HCT116 (cell line): ENCODE measurements at regions not wholly inside any gene's neighbourhood (a gene's known extent, or its start where the extent isn't known, plus 50 kb on each side); places are given as distances from the start of the nearest gene placed in this dataset.

ENCODE experiments used
- ATAC-seq: fragments of 200-7000 bp; cut with Tn5 transposase; 2 replicates; pipeline ENCODE4 v1.9.1; 2020; ENCODE audit warnings: mild to moderate bottlenecking, moderate library complexity
- BruUV-seq: library from RNA; stranded (reverse); fragments of 400-500 nt; replicated peaks from 2 replicates; lab custom pipeline; 2021; lab: Mats Ljungman, UMichigan
- CTCF ChIA-PET: fragments of 300-600 bp; sonication (Branson Sonifier 250); formaldehyde crosslinking; loops from one replicate; lab custom pipeline; 2021; ENCODE audit warnings: antibody characterized with exemption; lab: Charles Lee
- POLR2A ChIA-PET: fragments of 300-600, 350-600 bp; sonication (Branson Sonifier 250); formaldehyde crosslinking; loops from one replicate; lab custom pipeline; 2021; ENCODE audit warnings: antibody characterized with exemption; lab: Charles Lee
- RAD21 ChIA-PET, 2 experiments: fragments of 300-600 bp; sonication (Branson Sonifier 250); formaldehyde crosslinking; loops; one replicate each; lab custom pipeline; 2023; ENCODE audit warnings: low total read pairs in 2 of 2; ENCODE audit not compliant: uncharacterized antibody in 2 of 2, unreplicated experiment in 2 of 2, low non-redundant PET in 1 of 2; lab: Charles Lee
- DNase-seq: peaks from one replicate; pipeline ENCODE4 v3.0.0-alpha.2; 2010; ENCODE audit warnings: low read depth, low spot score
- H2AFZ ChIP-seq: fragments of 200-600 bp; shearing (Covaris generic), sonication (generic); 2 replicates; pipeline ENCODE4 v1.6.1; 2017; ENCODE audit warnings: low read depth, mixed run types, mixed read lengths, antibody characterized with exemption, low read length; ENCODE audit not compliant: poor library complexity, severe bottlenecking
- H3K27ac ChIP-seq: 2 replicates; pipeline ENCODE4 v1.5.1; 2012; ENCODE audit warnings: low read depth, low read length
- H3K27me3 ChIP-seq: fragments of 200-600 bp; sonication (generic); 2 replicates; pipeline ENCODE4 v1.6.1; 2016; ENCODE audit warnings: mixed run types, low read length, mixed read lengths; ENCODE audit not compliant: insufficient read depth
- H3K36me3 ChIP-seq, 2 experiments: fragments of 200-500 bp in 1 of 2; fragments of 200-600 bp in 1 of 2; sonication (Bioruptor generic) in 1 of 2; sonication (generic) in 1 of 2; 2 replicates each; pipeline versions ENCODE4 v1.5.1 to v1.6.1; 2014 to 2016; ENCODE audit warnings: low read length in 2 of 2, inconsistent platforms in 1 of 2, mixed read lengths in 1 of 2, mixed run types in 1 of 2; ENCODE audit not compliant: insufficient read depth in 2 of 2, control insufficient read depth in 1 of 2
- H3K4me1 ChIP-seq, 2 experiments: fragments of 200-600 bp in 1 of 2; sonication (generic) in 1 of 2; 2 replicates each; pipeline versions ENCODE4 v1.5.1 to v1.6.1; 2012 to 2017; ENCODE audit warnings: low read length in 2 of 2, inconsistent platforms in 1 of 2, mild to moderate bottlenecking in 1 of 2, mixed read lengths in 1 of 2, mixed run types in 1 of 2, moderate library complexity in 1 of 2; ENCODE audit not compliant: insufficient read depth in 2 of 2, control insufficient read depth in 1 of 2
- H3K4me2 ChIP-seq: fragments of 200-600 bp; sonication (generic); 2 replicates; pipeline ENCODE4 v1.6.1; 2017; ENCODE audit warnings: mixed run types, low read length, mixed read lengths
- H3K4me3 ChIP-seq, 2 experiments: fragments of 200-600 bp in 1 of 2; sonication (generic) in 1 of 2; replicated peaks in 1 of 2; 2 replicates each; pipeline ENCODE4 v1.5.1; 2011 to 2016; ENCODE audit warnings: low read length in 2 of 2, control low read depth in 1 of 2, low read depth in 1 of 2, mild to moderate bottlenecking in 1 of 2, mixed read lengths in 1 of 2, mixed run types in 1 of 2
- H3K79me2 ChIP-seq: fragments of 200-600 bp; sonication (generic); 2 replicates; pipeline ENCODE4 v1.6.1; 2017; ENCODE audit warnings: mild to moderate bottlenecking, mixed run types, low read length, moderate library complexity, mixed read lengths; ENCODE audit not compliant: insufficient read depth
- H3K9ac ChIP-seq: fragments of 200-600 bp; sonication (generic); 2 replicates; pipeline ENCODE4 v1.6.1; 2016; ENCODE audit warnings: low read length, mixed read lengths
- H3K9me2 ChIP-seq: fragments of 200-600 bp; sonication (generic), shearing (Covaris generic); 2 replicates; pipeline ENCODE4 v1.6.1; 2017; ENCODE audit warnings: mixed run types, mild to moderate bottlenecking, moderate library complexity; ENCODE audit not compliant: insufficient read depth
- H3K9me3 ChIP-seq, 2 experiments: fragments of 200-500 bp in 1 of 2; fragments of 200-600 bp in 1 of 2; sonication (Bioruptor generic) in 1 of 2; sonication (generic) in 1 of 2; 2 replicates each; pipeline ENCODE4 v1.6.1; 2014 to 2017; ENCODE audit warnings: low read length in 2 of 2, mixed read lengths in 2 of 2, inconsistent platforms in 1 of 2, low read depth in 1 of 2, mild to moderate bottlenecking in 1 of 2, mixed run types in 1 of 2, moderate library complexity in 1 of 2; ENCODE audit not compliant: control insufficient read depth in 1 of 2, insufficient read depth in 1 of 2
- H4K20me1 ChIP-seq: fragments of 200-600 bp; sonication (generic), shearing (Covaris generic); 2 replicates; pipeline ENCODE4 v1.6.1; 2017; ENCODE audit warnings: mixed run types, mild to moderate bottlenecking, moderate library complexity; ENCODE audit not compliant: insufficient read depth
- EGR1 ChIP-seq: IDR thresholded peaks from 2 replicates; pipeline ENCODE4 v1.6.1; 2012; ENCODE audit warnings: low read depth
- ELF1 ChIP-seq: IDR thresholded peaks from 2 replicates; pipeline ENCODE4 v1.6.1; 2012; ENCODE audit warnings: low read depth, borderline replicate concordance
- EZH2phosphoT487 ChIP-seq: fragments of 200-600 bp; IDR thresholded peaks from 2 replicates; pipeline ENCODE4 v1.6.1; 2018; ENCODE audit warnings: antibody characterized with exemption, borderline replicate concordance
- FOSL1 ChIP-seq: IDR thresholded peaks from 2 replicates; pipeline ENCODE4 v1.6.1; 2012; ENCODE audit warnings: low read depth
- JUND ChIP-seq: IDR thresholded peaks from 2 replicates; pipeline ENCODE4 v1.6.1; 2012
- POLR2A ChIP-seq: IDR thresholded peaks from 2 replicates; pipeline ENCODE4 v1.7.0; 2011; ENCODE audit warnings: borderline replicate concordance; ENCODE audit not compliant: insufficient read depth, insufficient read length; ENCODE audit errors: extremely low read depth
- POLR2AphosphoS5 ChIP-seq: IDR thresholded peaks from 2 replicates; pipeline ENCODE4 v1.6.1; 2011; ENCODE audit warnings: mild to moderate bottlenecking, low read depth, low read length, moderate library complexity
- REST ChIP-seq: IDR thresholded peaks from 2 replicates; pipeline ENCODE4 v1.6.1; 2012; ENCODE audit warnings: low read depth
- SIN3A ChIP-seq: IDR thresholded peaks from 2 replicates; pipeline ENCODE4 v1.6.1; 2012; ENCODE audit warnings: low read depth
- SRF ChIP-seq: IDR thresholded peaks from 2 replicates; pipeline ENCODE4 v1.6.1; 2012; ENCODE audit warnings: low read depth
- TCF7L2 ChIP-seq: IDR thresholded peaks from 2 replicates; pipeline ENCODE4 v1.7.0; 2011; ENCODE audit warnings: borderline replicate concordance, inconsistent platforms; ENCODE audit not compliant: insufficient read depth, insufficient read length; ENCODE audit errors: extremely low read depth
- ZBTB33 ChIP-seq: IDR thresholded peaks from 2 replicates; pipeline ENCODE4 v1.6.1; 2011; ENCODE audit warnings: mild to moderate bottlenecking, low read length, moderate library complexity; ENCODE audit not compliant: insufficient replicate concordance; ENCODE audit errors: extremely low read depth
- ZNF274 ChIP-seq: fragments of 200-500 bp; sonication (Bioruptor generic); IDR thresholded peaks from 2 replicates; pipeline ENCODE4 v1.6.1; 2014; ENCODE audit warnings: mild to moderate bottlenecking, low read depth, low read length, inconsistent platforms
- intact Hi-C: fragments of 100-400 bp; cut with micrococcal nuclease; formaldehyde crosslinking; loops from 2 replicates; pipeline ENCODE4 v1.10.0; 2022

GRCh38 chr5:112684121-112684520, 53.6 kb upstream of the APC start:
- Histone ChIP-seq H3K27ac (no peak overlapping the region), H3K27me3 (no peaks in the 10 kb centered on the region), H3K36me3 (no peaks in the 10 kb centered on the region), H2AFZ (no peak overlapping the region), H3K9me2 (no peaks in the 10 kb centered on the region), H3K9me3 (no peaks in the 10 kb centered on the region), H3K4me1 (no peaks in the 10 kb centered on the region), H4K20me1 (no peaks in the 10 kb centered on the region), H3K79me2 (no peaks in the 10 kb centered on the region), H3K4me3 (no peak overlapping the region), H3K4me2 (no peak overlapping the region), H3K9ac (no peak overlapping the region)
- ATAC-seq (no peak), DNase-seq (no peak)
- BruUV-seq = no TSS peak
- TF ChIP-seq POLR2A (no peak), SRF (no peak), SIN3A (no peak), ZNF274 (no peak), FOSL1 (no peak), REST (no peak), JUND (no peak), ELF1 (no peak), EZH2phosphoT487 (no peak), TCF7L2 (no peak), EGR1 (no peak), POLR2AphosphoS5 (no peak), ZBTB33 (no peak)
- CTCF ChIA-PET = no interaction called here
- intact Hi-C loops = no loop called here
- RAD21 ChIA-PET = no interaction called here
- POLR2A ChIA-PET = interaction anchor here (1.0 kb wide), 1 partner anchor 11 kb away, joined by 3 read pairs; no protein-coding TSS in a partner anchor
